HG02943 (cell line): ENCODE measurements at regions not wholly inside any gene's neighbourhood (a gene's known extent, or its start where the extent isn't known, plus 50 kb on each side); places are given as distances from the start of the nearest gene placed in this dataset.
"Not testable (repeated sequence)": the region's sequence is repeated elsewhere in the genome, so short reads cannot be mapped to it uniquely, and the experiment has no call there.

Experiments
- ATAC-seq: cut with Tn5 transposase; IDR thresholded peaks from one replicate; pipeline ENCODE4 v1.9.1; 2021; ENCODE audit warnings: mild to moderate bottlenecking, low read depth, moderate library complexity; ENCODE audit not compliant: unreplicated experiment

DNA sequence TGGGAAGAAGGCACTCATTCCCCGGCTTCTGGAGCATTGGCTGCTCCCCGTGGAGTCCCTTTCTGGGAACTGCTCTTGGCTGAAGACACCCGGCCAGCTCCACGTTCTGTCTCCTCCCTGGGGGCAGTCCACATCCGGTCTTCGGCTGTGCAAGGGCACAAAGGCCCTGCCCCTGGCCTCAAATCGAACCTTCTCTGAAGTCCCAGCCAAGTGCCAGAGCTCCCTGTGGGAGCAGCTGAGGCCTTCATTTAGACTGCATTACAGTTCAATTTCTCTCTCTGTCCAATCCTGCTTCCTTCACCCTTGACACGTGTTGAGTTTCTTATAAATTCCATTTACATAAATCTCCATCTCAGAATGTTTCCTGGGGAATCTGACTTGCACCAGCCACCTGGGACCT, 132.9 kb upstream of the POU3F1 start:
- no peak for ATAC-seq

DNA sequence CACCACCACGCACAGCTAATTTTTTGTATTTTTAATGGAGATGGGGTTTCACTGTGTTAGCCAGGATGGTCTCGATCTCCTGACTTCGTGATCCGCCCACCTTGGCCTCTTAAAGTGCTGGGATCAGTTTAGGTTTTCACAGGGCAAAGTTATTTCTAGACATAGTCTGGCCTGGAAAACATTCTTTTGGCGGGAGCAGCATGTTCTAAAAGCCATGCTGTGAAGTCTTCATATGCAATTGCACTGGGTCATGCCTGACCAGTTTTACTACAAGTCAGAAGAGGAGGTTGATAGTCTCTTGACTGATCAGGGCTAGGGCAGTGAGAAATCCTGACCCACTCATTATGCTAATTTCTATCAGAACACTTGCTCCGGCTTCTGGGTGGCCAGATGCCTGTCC, 131.6 kb upstream of the POU3F1 start:
- ATAC-seq = no peak

DNA sequence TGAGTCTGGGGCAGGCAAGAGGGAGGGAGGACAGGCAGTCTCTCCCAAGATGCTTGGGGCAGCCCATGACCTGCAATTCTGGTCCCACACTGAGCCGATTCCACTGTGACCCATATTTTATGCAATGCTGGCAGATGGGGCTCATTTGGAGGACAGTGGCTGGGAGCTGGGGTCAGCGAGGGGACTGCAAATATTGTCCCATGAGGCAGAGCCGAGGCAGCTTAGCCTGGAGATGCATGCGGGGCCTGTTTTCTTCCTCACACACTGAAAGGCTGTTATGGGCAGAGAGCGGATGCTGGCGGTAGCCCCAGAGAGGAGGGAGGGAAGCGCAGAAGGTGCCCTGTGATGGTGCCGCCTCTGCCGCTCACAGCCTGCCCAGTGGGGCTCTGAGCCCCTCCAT, 128.5 kb upstream of the POU3F1 start:
- no peak for ATAC-seq

DNA sequence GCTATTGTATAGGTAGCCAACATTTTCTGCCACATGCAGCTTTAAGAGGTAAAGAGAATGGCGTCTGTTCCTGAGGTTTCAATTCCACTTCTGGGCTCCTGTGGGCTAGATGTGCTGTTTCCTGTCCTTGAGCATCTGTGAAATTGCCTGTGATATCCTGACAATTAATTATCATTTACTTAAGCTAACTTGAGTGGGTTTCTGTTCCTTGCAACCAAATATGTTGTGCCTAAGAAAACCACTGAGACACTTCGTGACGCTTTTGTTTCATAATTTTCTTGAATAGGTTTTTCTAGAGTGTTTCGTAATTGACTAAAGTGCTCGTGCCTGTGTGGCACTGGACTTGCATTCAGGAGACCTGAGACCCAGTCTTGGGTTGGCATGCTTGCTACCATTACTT, 127.3 kb upstream of the POU3F1 start:
- ATAC-seq = no peak

DNA sequence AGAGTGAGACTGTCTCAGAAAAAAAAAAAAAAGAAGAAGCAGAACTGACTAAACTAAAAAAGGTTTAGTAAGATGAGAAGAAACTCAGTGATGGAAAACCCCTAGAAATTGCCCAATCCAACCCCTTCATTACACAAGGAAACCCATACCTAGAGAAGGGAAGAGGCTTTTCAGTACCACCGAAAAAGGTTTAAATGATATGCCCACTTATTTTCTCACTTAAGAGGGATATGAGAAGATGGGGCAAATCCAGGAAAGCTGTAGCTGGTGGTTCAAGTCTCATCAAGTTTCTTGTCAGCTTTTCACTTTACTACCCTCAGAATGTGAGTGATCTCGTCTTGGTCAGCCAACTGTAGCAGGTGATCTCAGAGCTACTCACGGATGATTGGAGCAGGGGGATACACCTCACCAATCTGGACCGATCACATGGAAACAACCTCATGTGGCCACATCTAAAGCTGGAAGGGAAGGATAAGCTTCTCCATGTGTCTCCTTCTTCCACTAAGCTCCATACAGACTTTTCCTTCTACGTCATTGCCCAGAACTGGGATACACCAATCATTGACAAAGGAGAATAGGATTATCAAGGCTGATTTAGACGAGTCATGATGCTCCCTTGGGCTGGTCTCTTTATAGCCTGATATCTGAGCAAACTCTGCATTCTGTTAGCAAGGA, 126.7 kb upstream of the POU3F1 start:
- no peak for ATAC-seq

DNA sequence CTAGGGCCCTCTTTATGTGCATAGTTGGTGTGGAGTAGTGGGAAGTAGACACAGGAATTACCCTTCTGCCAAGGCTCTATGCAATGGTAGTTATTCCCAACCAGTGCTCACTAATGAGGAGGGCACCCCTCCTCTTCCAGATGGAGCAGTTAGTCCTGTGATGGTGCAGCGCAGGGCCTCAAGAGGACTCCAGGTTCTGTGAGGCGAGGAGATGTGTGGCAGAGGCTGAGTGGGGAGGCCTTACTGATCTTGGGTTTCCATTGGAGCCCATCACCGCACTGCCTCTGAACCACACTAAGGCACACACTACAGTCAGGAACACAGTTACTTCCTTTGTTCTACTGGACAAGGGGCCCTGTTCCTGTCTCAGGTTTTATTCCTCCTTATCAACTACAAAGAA, 122.5 kb upstream of the POU3F1 start:
- ATAC-seq = no peak

DNA sequence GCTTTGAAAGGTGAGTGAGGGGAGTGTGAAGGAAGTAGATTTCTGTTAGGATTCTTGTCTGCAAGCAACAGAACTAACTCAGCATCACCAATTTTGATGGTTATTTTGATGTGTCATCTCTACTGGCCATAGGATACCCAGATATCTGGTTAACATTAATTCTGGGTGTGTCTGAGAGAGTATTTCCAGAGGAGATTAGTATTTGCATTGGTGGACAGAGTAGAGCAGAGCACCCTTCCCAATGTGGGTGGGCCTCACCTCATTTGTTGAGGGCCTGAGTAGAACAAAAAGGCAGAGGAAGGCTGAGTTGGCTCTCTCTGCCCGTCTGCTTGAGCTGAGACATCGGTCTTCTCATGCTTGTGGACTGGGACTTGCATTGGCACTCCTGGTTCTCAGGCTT, 121.8 kb upstream of the POU3F1 start:
- no peak for ATAC-seq

DNA sequence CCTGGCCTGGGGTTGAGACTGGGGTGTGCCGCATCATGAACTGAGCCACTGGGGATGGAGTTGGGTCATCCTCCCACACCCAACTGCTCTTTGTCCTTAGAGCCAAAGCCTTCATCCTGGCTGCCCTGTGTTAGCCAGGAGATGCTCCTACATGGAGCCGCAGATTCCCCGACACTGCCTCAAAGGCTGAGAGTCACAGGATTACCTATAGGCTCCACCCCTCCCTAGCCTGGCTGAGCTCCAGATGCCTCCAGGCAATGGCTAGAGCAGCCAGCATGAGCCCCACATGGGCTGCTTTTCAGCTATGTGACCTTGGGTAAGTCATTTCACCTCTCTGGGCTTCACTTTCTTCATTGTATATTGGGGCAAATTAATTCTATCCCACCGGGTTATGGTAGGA, 119.9 kb upstream of the POU3F1 start:
- no peak for ATAC-seq

DNA sequence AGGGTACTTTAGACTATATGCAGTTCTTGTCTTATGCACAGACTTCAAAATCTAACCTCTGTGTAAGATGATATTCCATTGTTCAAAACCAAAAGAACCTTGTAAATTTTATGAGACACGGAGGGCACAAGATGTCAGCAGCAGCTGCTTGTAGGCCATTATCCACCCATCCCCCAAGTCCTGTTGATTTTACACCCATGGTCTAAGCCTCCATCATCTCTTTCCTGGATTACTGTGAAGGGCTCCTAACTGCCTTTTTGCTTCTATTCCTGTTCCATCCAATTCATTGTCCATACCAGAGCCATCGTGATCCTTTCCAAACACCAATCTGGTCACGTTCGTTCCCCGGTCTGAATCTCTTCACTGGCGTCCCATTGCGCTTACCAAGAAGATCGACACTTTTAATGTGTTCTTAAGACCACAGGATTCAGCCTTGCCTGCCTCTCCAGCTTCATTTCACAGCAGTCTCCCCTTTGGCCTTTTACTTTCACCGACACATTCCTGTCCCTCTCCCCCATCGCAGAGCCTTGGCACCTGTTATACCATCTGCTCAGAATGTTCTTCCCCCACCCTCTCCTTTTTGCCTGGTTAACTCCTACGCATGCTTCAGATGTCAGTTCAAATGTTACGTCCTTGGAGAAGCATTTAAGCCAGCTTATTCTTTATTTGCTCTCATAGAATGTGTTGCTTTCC, 107.3 kb upstream of the POU3F1 start:
- no peak for ATAC-seq

DNA sequence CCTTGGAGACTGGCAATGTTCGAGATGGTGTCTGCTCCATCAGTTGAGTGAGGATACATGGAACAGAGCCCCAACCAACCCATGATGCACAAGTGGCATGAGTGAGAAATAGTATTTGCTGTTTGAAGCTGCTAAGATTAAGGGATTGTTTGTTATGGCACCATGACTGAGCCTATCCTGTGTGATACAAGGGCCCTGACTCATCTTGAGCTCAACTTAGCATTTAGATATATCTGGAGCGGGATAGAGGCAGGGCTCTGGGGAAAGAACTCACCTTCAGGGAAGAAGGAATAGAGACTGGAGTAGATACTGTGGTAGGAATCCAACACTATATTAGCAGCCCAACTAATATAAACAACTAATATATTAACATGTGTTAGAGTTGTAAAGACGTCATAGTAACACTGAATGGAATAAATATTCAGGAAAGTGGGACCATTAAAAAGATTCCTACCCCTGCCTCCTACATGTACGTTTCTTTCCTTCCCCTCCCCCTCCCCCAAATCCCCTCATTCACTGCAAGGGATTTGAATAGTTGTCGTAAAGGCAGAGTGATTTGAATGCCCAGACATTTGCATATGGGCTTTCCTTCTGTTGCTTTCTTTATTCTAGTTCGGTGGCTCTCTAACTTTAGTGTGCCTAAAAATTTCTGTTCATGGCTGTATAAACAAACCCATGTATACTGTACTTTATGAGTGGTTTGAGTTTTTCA, 106.6 kb upstream of the POU3F1 start:
- no peak for ATAC-seq

DNA sequence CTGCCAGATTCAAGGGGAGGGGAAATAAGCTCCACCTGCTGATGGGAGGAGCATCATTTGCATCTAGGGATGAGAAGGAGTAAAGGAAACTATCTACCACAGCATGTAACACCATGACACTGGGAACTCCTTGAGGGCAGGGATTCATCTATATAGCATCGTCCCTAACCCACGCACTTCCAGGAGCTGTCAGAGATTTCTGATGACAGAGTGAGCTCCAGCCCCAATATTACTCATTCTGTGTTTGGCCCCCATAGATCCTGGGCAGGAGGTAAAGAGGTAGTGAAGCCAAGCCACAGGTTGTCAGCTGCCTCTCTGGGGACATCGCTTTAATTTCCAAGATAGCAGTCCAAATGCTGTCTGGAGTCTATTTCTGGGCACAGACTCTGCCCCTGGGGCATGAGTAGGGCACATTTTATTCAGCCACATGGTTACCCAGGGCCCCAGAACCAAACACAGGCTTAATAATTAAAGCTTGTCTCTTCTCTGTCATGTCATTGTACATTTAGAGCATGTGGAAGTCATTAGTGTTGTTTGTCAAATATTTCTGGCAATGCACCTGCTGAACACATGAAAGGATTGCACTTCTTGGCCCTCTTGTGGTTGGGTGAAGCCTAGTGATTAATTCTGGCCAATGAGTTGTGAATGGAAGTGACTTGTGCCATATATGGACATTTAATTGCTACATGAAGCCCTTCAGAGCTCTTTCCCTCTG, 105.9 kb upstream of the POU3F1 start:
- ATAC-seq = no peak

DNA sequence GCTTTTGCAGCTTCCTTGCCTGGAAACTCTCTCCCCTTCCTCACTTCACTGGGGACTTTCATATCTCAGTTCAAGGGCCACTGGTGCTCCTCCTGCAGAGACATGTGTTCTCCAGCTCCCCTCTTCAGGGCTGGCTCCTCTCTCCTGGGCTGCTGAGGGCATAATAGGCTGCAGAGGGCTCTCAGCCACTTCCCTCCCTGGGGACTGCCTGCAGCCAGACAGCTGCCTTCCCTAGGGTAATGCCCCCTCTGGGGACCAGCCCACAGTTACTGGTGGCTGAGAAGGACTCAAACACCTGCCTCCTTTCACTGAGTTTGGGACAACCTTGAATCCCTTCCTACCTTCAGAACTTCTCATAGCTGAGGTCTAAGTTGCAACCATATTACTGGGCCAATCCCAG, 104.8 kb upstream of the POU3F1 start:
- ATAC-seq = no peak

DNA sequence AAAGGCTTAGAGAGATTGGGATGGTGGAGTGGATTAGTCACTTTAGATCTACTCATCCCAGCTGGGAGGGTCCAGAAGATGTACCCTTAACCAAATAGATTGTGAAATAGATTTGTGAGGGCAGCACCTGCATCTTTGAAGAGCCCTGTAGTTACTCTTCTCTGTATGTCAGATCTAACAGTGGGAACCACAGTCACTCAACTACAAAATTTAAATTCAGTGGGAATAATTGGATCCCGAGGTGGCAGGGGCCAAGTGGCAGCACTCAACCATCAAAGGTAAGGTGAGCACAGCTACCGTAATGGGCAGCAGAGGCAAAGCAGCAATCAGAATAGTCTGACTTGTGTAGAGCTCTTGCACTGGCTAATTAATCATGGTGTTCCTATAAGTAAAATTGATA, 99.5 kb upstream of the POU3F1 start:
- not testable (repeated sequence) for ATAC-seq

DNA sequence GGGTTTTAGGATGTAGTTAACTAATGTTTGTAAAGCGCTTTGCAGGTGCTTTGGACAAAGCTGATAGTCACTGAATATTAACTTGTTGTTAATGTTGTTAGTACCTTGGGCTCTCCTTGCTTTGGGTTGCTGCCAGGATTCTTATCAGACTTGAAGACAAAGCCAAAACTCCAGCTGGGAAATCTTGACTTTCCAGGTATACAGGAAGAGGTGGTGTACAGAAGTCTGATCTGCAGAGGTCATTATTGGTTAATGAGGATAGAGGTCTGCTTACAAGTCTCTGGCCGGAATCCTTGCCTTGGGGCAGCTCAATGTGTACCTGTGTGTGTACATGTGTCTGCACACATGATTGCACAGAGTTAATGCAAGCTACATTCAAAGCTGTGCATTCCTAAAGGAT, 96.0 kb upstream of the POU3F1 start:
- ATAC-seq = no peak

DNA sequence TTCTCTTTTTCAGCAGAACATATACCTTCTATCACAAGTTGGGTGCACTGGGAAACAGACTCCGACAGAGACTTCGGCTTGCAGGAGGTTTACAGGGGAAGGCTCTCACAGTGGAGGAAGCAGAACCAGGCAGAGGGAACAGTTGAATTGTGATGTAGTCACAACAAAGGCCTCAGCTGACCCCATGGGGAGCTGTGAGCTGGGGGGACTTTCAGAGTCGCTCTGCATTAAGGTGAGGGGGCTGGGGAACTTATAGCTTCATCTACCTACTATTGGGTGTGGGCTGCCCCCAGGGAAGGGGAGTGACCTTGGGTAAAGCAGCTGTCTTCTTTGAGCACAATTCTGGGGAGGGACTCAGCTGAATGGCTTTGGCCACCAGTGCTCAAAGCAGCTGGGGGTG, 94.9 kb upstream of the POU3F1 start:
- ATAC-seq = no peak

DNA sequence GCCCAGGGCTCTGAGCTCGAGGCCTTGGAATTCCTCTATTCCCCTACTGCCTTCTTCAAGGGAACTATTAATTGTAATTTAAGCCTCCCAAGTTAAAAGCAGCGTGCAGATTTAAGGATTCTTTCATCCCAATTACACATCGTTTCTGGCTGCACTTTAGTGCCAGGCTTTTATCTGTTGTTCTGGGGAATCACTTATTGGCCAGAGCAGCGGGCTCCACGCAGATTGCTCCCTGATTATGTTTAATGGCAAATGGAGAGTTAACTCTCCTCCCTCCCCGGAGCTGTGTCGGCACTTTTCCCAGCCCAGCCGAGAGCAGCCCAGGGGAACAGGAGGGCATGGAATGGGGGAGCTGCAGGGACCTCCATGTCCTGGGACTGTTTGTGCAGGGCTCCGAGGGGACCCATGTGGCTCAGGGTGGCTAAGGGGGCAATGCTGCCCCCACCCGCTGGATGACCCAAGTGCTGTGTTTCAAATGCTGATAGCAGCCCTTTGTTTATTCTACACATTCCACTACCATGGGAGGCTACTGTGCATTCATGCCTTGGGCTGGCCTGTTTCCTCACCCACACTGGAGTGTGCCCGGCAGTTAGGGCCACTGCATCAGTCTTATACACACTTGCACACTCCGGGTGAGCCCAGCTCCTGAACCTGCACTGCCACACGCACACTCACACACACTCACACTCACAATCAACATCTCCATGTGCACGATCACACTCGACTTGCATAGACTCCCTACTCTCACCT, 93.3 kb upstream of the POU3F1 start:
- no peak for ATAC-seq

DNA sequence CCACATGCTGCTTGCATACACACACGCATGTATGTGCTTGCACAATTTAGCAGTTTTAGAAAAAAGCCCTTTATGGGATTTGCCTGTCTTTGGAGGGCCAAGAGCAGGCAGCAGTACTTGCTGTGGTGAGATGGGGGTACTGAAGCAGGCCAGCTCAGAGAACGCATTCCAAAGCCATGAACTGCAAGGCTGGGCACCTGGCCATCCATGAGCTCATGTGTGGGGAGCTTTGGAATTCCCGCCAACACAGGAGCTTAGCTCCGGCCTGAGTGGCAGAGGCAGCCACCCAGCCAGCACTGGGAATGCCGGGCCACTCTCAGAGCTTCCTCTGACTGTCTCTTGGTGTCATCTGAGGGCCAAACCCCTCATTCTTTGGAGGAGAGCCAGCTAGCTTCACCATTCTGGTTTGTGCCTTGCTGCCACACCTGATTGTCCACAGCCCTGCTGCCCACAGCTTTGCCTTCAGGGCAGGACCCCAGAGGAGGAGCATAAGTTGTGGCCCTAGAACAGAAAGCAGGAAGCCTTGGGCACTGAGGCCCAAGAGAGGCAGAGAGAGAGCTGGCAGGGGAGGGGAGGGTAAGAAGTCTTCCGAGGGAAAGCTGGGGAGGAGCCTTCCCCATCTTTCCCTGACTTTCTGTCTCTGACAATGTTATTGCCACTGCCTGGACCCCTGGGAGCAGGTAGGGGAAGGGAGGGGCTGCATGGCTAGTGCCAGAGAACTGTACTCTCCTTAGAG, 92.1 kb upstream of the POU3F1 start:
- no peak for ATAC-seq

DNA sequence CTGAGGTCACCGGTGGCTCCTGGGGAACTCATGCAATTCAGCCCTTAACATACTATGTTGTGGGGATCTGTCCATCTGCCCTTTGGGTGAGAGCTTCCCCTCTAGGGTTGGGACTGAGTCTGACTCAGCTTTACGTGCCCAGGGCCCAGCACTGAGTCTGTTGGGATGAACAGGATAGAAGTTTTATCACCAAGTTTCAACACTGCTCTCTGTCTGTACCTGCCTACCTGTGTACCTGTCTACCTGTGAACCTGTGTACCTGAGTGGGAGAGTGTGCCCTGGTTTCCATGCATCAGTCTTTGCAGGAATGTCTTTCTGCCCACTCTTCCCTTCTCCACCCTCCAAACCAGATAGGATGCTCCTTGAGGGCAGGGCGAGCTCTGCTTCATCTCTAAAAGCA, 90.6 kb upstream of the POU3F1 start:
- no peak for ATAC-seq

DNA sequence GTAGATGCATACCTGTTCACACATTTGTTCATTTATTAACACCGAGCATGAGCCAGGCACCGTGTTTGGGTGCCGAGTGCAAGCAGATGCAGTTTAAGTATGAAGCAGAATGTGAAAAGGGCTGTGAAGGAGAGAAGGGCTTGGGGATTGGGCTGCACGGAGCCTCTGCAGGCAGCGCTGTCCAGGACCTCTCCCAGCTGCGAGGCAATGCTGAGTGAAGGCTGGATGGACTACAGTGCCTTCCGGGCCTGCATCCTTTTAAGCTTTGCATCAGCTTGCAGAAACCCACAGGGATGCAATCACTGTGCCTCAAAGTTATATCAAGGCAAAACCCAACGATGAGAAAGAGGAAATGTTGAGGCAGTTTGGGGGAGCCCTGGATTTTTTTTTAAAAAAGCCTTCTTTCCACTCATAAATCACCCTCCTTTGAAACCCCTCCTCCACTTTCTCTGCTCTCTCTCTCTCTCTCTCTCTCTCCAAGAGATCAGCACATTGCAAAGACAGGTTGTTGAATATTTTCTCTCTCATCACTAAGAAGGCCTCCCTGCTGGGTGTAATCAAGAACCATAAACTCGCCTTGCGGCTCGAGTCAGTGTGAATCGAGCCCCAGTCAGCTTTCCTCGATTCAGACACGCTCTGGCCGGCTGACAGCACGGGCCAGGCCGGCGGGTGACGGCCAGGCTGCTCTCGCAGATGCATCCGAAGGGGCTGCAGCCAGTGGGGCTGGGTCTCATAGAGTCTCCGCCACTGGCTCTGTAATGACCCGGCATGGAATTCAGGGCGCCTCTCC, 89.2 kb upstream of the POU3F1 start:
- no peak for ATAC-seq
